Muscle of arm (tissue), 1 donor: ENCODE measurements at regions not wholly inside any gene's neighbourhood (a gene's known extent, or its start where the extent isn't known, plus 50 kb on each side); places are given as distances from the start of the nearest gene placed in this dataset.

ENCODE experiments used
- DNase-seq: peaks from one replicate; pipeline ENCODE4 v3.0.0-alpha.2; 2013

DNA sequence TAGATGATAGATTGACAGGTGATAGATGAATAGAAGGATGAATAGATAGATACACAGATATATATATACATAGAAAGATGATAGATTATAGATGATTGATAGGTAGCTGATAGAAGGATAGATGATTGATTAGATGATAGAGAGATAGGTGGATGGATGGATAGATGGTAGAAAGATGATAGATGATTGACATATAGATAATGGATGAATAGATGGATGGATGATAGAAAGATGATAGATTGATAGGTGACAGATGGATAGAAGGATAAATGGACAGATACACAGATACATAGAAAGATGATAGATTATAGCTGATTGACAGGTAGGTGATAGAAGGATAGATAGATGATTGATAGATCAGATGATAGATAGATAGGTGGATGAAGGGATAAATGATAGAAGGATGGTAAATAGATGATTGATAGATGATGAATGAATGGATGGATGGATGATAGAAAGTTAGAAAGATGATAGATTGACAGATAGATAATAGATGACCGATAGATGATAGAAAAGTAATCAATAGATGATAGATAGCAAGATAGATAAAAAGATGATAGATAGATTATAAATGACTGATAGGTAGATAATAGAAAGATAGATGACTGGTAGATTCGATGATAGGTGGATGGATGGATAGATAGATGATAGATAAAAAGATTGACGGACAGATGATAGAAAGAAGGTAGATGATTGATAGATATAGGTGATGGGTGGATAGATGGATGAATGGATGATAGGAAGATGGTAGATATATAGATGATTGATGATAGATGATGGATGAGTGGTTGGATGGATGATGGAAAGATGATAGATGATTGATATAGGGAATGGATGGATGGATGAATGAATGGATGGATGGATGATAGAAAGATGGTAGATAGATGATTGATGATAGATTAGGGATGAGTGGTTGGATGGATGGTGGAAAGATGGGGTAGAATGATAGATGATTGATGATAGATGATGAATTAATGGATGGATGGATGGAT, 80.4 kb downstream of the MICALL2 start:
- DNase-seq = no peak

DNA sequence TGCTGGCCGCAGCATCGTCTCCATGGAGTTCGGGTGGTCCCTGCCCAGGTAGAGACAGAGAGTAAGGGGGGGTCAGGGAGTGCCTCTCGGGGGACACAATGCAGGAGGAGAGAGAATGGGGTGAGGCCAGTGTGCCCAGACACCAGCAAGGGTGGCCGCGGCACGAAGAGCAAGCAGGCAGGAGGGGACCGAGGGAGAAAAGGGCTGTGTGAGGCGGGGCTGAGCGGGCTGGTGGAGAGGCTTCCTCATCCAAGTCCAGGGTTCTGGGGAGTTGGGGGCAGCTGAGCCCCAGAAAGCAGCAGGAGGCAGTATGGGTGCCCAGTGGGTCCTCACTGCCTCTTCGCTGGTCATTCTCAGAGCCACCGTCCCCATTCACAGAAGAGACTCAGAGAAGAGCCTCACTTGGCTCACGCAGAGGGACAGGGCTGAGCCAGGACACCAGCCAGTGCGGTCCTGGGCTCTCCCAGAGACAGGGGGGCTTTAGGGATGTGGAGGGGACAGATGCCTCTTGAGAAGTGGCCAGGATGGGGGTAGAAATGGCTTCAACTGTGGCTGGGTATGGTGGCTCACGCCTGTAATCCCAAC, 78.9 kb downstream of the MICALL2 start:
- no peak for DNase-seq

DNA sequence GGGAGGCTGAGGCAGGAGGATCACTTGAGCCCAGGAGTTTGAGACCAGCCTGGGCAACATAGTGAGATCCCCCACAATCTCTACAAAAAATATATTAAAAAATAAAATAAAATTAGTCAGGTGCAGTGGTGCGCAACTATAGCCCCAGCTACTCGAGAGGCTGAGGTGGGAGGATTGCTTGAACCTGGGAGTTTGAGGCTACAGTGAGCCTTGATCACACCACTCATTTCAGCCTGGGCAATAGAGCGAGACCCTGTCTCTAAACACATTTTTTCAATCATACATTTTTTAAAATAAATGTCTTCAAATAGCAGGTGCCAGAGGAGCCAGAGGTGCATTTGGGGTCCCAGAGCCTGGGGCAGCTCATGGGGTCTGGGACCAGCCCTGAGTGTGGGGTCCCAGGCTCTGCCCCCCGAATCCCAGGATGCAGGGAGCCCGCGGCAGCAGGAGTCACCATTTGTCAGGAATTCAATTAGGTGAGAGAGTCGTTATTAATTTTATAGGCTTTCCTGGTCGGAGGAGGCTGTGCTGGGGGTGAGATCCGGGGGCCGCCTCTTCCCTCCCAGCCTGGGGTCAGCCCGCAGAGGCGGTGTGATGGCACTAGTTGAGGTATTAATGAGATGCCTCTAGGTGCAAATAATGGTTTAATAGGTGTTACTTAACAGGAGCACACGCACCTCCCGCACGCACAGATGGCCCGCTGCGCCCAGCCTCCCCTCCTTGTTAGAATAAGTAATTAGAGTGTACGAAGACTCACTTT, 78.3 kb downstream of the MICALL2 start:
- no peak for DNase-seq

DNA sequence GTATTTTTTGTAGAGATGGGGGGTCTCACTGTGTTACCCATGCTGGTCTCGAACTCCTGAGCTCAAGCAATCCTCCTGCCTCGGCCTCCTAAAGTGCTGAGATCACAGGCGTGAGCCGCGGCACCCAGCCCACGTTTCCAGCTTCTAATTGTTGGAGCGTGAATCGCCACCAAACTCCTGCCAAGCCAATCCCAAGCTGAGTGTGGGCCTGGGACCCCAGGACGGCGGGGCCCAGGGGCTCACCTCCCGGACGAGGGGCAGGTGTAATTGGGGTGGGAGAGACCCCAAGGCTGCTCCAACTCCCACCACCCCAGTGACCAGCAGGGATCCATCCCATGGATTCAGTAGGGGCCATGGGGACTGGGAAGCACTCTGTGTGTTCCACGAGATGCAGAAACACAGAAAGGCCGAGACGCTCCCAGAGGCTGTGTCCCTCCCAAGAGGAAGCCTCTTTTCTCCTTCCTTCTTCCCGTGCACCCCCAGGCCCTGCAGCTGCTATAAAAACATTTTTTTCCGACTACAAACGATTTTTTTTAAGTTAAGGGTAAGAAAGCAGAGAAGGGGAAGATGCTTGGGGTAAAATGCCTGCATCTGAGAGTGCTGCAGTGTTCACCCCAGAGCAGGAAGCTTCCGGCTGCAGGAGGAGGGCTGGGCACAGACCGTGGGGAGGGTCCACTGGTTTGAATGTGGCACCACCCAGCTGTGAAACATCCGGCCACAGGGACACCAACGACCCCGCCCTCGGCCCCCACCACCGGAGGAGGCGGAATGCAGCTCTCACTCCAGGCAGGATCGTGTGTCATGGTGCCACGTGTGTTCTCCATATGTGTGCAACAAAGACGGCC, 76.5 kb downstream of the MICALL2 start:
- no peak for DNase-seq

DNA sequence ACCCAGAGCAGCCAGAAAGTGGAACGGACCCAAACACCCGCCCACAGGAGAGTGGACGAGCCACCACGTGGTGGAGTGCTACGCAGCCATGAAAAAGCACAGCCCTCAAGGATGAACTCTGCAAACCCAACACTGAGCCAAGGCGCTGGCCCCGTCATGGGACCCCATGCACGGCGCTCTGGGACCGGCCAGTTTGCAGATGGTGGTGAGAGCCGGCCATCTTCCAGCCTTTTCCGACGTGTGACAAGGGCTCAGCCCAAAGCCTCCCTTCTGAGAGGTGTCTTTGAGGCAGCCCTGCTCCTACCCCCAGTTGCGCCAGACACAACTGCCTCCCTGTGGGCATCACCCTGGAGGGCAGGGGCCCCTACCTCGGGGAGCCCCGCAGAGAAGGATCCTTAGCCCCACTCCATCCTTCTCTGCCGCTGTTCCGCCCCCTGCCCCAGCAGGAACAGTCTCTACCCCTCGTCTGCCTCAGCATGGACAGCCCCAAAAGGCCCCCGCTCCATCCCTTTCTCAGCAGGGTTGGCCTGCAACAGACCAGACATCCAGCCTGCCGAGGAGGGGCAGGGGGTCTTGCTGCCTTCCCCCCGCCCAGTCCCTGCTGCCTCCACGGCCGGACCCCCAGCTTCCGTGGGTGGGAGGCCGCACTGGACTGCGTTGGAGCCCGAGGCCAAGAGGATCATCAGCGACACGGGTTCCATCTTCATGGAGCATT, 75.7 kb downstream of the MICALL2 start:
- no peak for DNase-seq

DNA sequence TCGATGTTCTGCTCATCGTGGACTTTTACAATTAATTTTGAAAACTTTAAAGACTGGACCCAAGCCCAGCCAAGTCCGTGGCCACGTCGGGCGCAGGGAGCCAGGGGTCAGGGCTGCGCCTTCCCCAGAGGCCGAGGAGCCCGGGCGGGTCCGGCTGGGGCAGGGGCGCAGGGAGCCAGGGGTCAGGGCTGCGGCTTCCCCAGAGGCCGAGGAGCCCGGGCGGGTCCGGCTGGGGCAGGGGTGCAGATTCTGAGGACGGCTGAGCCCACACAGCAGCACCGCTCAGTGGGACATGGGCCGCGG, 75.2 kb downstream of the MICALL2 start:
- DNase-seq = no peak
